Adrenal gland (tissue), 5 donors: ENCODE measurements at regions not wholly inside any gene's neighbourhood (a gene's known extent, or its start where the extent isn't known, plus 50 kb on each side); places are given as distances from the start of the nearest gene placed in this dataset.

Source experiments
- POLR2A ChIP-seq, 2 donors: fragments of 450-650 bp; IDR thresholded peaks; one replicate each; pipeline ENCODE4 v1.6.1; 2017; ENCODE audit warnings: antibody characterized with exemption in 2 of 2, mild to moderate bottlenecking in 2 of 2, moderate library complexity in 1 of 2
- TF ChIP-seq, protein P1 (sequence below), 6 experiments: fragments of 450-650 bp in 4 of 6; fragments of 200-600 bp in 2 of 6; sonication (generic) in 1 of 6; IDR thresholded peaks; 1 replicate in 5 of 6; 2 replicates in 1 of 6; pipeline versions ENCODE4 v1.5.1 to v1.8.0; 2016 to 2021; ENCODE audit warnings: antibody characterized with exemption in 6 of 6, mild to moderate bottlenecking in 2 of 6, moderate library complexity in 1 of 6
- donor health status: DM: no; HTN: no; CAD: no.

DNA sequence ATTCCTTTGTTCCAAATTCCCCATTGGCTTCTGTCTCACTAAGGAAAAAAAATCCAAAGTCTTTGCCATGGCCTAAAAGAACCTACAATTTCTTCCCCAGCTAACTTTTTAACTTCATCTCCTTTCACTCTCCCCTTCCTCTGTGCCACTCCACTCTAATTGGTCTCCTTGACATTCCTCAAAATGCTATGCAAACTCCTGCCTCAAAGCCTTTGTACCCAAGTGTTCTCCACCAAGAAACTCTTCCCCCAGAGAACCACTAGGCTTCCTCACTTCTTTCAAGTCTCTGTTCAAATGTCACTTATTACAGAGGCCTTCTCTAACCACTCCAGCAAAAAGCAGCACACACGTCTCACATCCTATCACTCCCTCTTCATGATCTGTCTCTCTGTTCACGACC, 91.6 kb upstream of the NR4A3 start:
- TF ChIP-seq, protein P1, sequence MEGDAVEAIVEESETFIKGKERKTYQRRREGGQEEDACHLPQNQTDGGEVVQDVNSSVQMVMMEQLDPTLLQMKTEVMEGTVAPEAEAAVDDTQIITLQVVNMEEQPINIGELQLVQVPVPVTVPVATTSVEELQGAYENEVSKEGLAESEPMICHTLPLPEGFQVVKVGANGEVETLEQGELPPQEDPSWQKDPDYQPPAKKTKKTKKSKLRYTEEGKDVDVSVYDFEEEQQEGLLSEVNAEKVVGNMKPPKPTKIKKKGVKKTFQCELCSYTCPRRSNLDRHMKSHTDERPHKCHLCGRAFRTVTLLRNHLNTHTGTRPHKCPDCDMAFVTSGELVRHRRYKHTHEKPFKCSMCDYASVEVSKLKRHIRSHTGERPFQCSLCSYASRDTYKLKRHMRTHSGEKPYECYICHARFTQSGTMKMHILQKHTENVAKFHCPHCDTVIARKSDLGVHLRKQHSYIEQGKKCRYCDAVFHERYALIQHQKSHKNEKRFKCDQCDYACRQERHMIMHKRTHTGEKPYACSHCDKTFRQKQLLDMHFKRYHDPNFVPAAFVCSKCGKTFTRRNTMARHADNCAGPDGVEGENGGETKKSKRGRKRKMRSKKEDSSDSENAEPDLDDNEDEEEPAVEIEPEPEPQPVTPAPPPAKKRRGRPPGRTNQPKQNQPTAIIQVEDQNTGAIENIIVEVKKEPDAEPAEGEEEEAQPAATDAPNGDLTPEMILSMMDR (IDR thresholded peaks at IDR 0.05) = no peak
- no peak for TF ChIP-seq POLR2A (IDR thresholded peaks at IDR 0.05)
